ENCODE measurements at regions not wholly inside any gene's neighbourhood (a gene's known extent, or its start where the extent isn't known, plus 50 kb on each side); places are given as distances from the start of the nearest gene placed in this dataset.

GRCh38 chr4:171650543-171650942, 162.7 kb upstream of the GALNTL6 start:
- DNase-seq, result no peak
- Histone ChIP-seq H3K27me3 (no peaks in the 10 kb centered on the region), H3K9me3 (no peaks in the 10 kb centered on the region), H3K36me3 (no peaks in the 10 kb centered on the region), H3K4me3 (no peak overlapping the region)

GRCh38 chr4:171648926-171649325, 164.3 kb upstream of the GALNTL6 start:
- Histone ChIP-seq H3K36me3 (no peaks in the 10 kb centered on the region), H3K4me3 (no peak overlapping the region), H3K9me3 (no peaks in the 10 kb centered on the region), H3K27me3 (no peaks in the 10 kb centered on the region)
- DNase-seq, result no peak

GRCh38 chr4:171646984-171647383, 166.2 kb upstream of the GALNTL6 start:
- Histone ChIP-seq H3K36me3 (no peaks in the 10 kb centered on the region), H3K4me3 (no peak overlapping the region)

GRCh38 chr4:171644430-171645057, 168.7 kb upstream of the GALNTL6 start:
- no peak overlapping the region for H3K4me3 ChIP-seq
- H3K27me3 ChIP-seq, result no peaks in the 10 kb centered on the region
- DNase-seq, result no peak
- H3K9me3 ChIP-seq, result no peaks in the 10 kb centered on the region
- H3K36me3 ChIP-seq, result no peaks in the 10 kb centered on the region

More at GRCh38 chr4:171646984-171647383, 166.2 kb upstream of the GALNTL6 start:
- Histone ChIP-seq H3K9me3 (no peaks in the 10 kb centered on the region), H3K27me3 (no peaks in the 10 kb centered on the region)
- DNase-seq, result no peak

- Histone ChIP-seq H3K4me3 (no peak overlapping the region), H3K27me3 (no peaks in the 10 kb centered on the region), H3K9me3 (no peaks in the 10 kb centered on the region), H3K36me3 (no peaks in the 10 kb centered on the region)
- no peak for DNase-seq
Observed at GRCh38 chr4:171639540-171639939, 173.7 kb upstream of the GALNTL6 start.

GRCh38 chr4:171636606-171637005, 176.6 kb upstream of the GALNTL6 start:
- Histone ChIP-seq H3K27me3 (no peaks in the 10 kb centered on the region), H3K4me3 (no peak overlapping the region), H3K9me3 (no peaks in the 10 kb centered on the region), H3K36me3 (no peaks in the 10 kb centered on the region)
- DNase-seq, result no peak

- H3K36me3 ChIP-seq, result no peaks in the 10 kb centered on the region
- H3K4me3 ChIP-seq, result no peak overlapping the region
- no peaks in the 10 kb centered on the region for H3K9me3 ChIP-seq
- no peaks in the 10 kb centered on the region for H3K27me3 ChIP-seq
- DNase-seq, result no peak
Observed at GRCh38 chr4:171629737-171630136, 183.5 kb upstream of the GALNTL6 start.

- H3K9me3 ChIP-seq, result no peaks in the 10 kb centered on the region
Observed at GRCh38 chr4:171629182-171629581, 184.0 kb upstream of the GALNTL6 start.

GRCh38 chr4:171626554-171626953, 186.7 kb upstream of the GALNTL6 start:
- Histone ChIP-seq H3K36me3 (no peaks in the 10 kb centered on the region), H3K27me3 (no peaks in the 10 kb centered on the region), H3K4me3 (no peak overlapping the region), H3K9me3 (no peaks in the 10 kb centered on the region)
- DNase-seq, result no peak

More at GRCh38 chr4:171629182-171629581, 184.0 kb upstream of the GALNTL6 start:
- DNase-seq, result no peak
- Histone ChIP-seq H3K27me3 (no peaks in the 10 kb centered on the region), H3K4me3 (no peak overlapping the region), H3K36me3 (no peaks in the 10 kb centered on the region)

- no peak for DNase-seq
- H3K27me3 ChIP-seq, result no peaks in the 10 kb centered on the region
- no peak overlapping the region for H3K4me3 ChIP-seq
- no peaks in the 10 kb centered on the region for H3K9me3 ChIP-seq
- H3K36me3 ChIP-seq, result no peaks in the 10 kb centered on the region
Observed at GRCh38 chr4:171622729-171623128, 190.5 kb upstream of the GALNTL6 start.

- Histone ChIP-seq H3K9me3 (no peaks in the 10 kb centered on the region), H3K27me3 (no peaks in the 10 kb centered on the region), H3K4me3 (no peak overlapping the region), H3K36me3 (no peaks in the 10 kb centered on the region)
- no peak for DNase-seq
Observed at GRCh38 chr4:171621646-171622045, 191.6 kb upstream of the GALNTL6 start.

- Histone ChIP-seq H3K36me3 (no peaks in the 10 kb centered on the region), H3K4me3 (no peak overlapping the region), H3K27me3 (no peaks in the 10 kb centered on the region), H3K9me3 (no peaks in the 10 kb centered on the region)
- DNase-seq, result no peak
Observed at GRCh38 chr4:171612907-171613306, 200.3 kb upstream of the GALNTL6 start.

- Histone ChIP-seq H3K36me3 (no peaks in the 10 kb centered on the region), H3K4me3 (no peak overlapping the region), H3K9me3 (no peaks in the 10 kb centered on the region), H3K27me3 (no peaks in the 10 kb centered on the region)
- DNase-seq, result no peak
Observed at GRCh38 chr4:171602638-171603355, 210.4 kb upstream of the GALNTL6 start.

- no peak overlapping the region for H3K4me3 ChIP-seq
- H3K36me3 ChIP-seq, result no peaks in the 10 kb centered on the region
- no peaks in the 10 kb centered on the region for H3K9me3 ChIP-seq
- H3K27me3 ChIP-seq, result no peaks in the 10 kb centered on the region
- no peak for DNase-seq
Observed at GRCh38 chr4:171601091-171601490, 212.1 kb upstream of the GALNTL6 start.

GRCh38 chr4:171599628-171600027, 213.6 kb upstream of the GALNTL6 start:
- H3K9me3 ChIP-seq, result no peaks in the 10 kb centered on the region
- no peaks in the 10 kb centered on the region for H3K27me3 ChIP-seq
- no peak for DNase-seq
- H3K36me3 ChIP-seq, result no peaks in the 10 kb centered on the region
- no peak overlapping the region for H3K4me3 ChIP-seq

GRCh38 chr4:171594293-171594692, 218.9 kb upstream of the GALNTL6 start:
- Histone ChIP-seq H3K9me3 (no peaks in the 10 kb centered on the region), H3K4me3 (no peak overlapping the region), H3K27me3 (no peaks in the 10 kb centered on the region), H3K36me3 (no peaks in the 10 kb centered on the region)
- DNase-seq, result no peak

GRCh38 chr4:171590716-171591115, 222.5 kb upstream of the GALNTL6 start:
- H3K27me3 ChIP-seq, result no peaks in the 10 kb centered on the region
- H3K36me3 ChIP-seq, result no peaks in the 10 kb centered on the region
- no peak for DNase-seq
- no peaks in the 10 kb centered on the region for H3K9me3 ChIP-seq
- no peak overlapping the region for H3K4me3 ChIP-seq

- DNase-seq, result no peak
- Histone ChIP-seq H3K27me3 (no peaks in the 10 kb centered on the region), H3K9me3 (no peaks in the 10 kb centered on the region), H3K4me3 (no peak overlapping the region), H3K36me3 (no peaks in the 10 kb centered on the region)
Observed at GRCh38 chr4:171588764-171589163, 224.4 kb upstream of the GALNTL6 start.
